ENCODE measurements at regions not wholly inside any gene's neighbourhood (a gene's known extent, or its start where the extent isn't known, plus 50 kb on each side); places are given as distances from the start of the nearest gene placed in this dataset.
A peak's percentile ranks its signal among the peaks of the same experiment; 100 is the strongest.

DNA sequence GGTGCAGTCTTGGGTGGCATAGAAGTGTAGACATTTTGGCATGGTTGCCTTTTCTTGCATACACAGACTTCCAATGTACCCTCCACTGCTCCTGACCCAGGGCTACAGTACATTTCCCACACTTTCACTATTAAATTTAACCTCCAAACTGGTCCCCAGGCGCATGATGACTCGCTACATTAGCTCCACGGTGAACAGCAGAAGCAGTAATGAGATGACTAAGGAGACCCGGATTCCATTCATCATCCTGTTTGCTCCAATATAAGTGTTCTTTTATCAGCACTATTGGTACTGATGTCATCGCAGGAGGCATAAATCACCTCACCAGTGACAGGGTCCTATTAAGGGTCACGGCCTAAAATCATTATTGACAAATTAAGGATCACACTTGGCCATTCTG lies 316.5 kb downstream of the EN1 start:
- Histone ChIP-seq H3K9me3 (ENCODE audit: low read depth) (no peaks in the 10 kb centered on the region), H3K4me3 (no peak overlapping the region), H3K27me3 (no peaks in the 10 kb centered on the region), H3K27ac (no peak overlapping the region), H3K4me1 (ENCODE audit: low read depth) (no peaks in the 10 kb centered on the region), H3K36me3 (no peaks in the 10 kb centered on the region)
- peak in 1 of 2 donors; percentile 5 for DNase-seq (ENCODE audit: low read depth in 1 of 2, low spot score in 1 of 2)
- TF ChIP-seq, protein P1, sequence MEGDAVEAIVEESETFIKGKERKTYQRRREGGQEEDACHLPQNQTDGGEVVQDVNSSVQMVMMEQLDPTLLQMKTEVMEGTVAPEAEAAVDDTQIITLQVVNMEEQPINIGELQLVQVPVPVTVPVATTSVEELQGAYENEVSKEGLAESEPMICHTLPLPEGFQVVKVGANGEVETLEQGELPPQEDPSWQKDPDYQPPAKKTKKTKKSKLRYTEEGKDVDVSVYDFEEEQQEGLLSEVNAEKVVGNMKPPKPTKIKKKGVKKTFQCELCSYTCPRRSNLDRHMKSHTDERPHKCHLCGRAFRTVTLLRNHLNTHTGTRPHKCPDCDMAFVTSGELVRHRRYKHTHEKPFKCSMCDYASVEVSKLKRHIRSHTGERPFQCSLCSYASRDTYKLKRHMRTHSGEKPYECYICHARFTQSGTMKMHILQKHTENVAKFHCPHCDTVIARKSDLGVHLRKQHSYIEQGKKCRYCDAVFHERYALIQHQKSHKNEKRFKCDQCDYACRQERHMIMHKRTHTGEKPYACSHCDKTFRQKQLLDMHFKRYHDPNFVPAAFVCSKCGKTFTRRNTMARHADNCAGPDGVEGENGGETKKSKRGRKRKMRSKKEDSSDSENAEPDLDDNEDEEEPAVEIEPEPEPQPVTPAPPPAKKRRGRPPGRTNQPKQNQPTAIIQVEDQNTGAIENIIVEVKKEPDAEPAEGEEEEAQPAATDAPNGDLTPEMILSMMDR (IDR thresholded peaks at IDR 0.05; ENCODE audit: low read depth, low read length), result no peak

DNA sequence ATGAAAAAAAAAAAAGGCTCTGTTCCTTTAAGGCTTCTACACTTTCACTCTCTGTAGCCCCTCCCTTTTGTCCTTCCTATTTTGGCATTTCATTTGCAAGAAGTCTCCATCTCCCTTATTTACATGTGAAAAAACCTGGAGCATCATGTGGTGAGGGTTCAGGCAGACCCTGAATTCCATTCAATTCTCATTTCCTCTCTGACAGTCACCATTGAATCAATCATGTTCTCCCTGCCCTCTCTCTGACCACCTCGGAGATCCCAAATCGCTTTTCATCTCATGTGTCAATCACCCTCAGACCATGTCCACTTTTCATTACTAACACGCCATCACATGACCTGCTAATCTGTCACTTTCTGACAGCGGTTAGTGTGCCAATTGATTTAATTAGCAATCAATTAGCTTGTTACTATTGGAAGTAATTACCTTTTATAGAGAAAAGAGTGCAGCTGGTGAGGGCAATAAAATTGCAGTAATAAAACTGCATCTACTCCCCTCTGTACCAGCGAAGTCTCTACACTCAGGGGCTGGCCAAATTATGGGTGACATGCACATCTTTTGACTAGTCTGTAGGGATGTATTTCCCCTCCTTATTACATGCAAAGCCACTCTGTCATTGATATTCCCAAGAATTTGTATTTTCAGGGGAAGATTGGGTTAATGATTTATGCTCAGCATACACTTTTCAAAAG lies 317.4 kb downstream of the EN1 start:
- no peak for DNase-seq (ENCODE audit: low read depth in 1 of 2, low spot score in 1 of 2)
- H3K9me3 ChIP-seq (ENCODE audit: low read depth), result no peaks in the 10 kb centered on the region
- H3K4me3 ChIP-seq, result no peak overlapping the region
- H3K27me3 ChIP-seq, result no peaks in the 10 kb centered on the region
- H3K36me3 ChIP-seq, result no peaks in the 10 kb centered on the region
- H3K27ac ChIP-seq, result no peak overlapping the region
- no peaks in the 10 kb centered on the region for H3K4me1 ChIP-seq (ENCODE audit: low read depth)
- TF ChIP-seq, protein P1 (IDR thresholded peaks at IDR 0.05; ENCODE audit: low read depth, low read length), result no peak

DNA sequence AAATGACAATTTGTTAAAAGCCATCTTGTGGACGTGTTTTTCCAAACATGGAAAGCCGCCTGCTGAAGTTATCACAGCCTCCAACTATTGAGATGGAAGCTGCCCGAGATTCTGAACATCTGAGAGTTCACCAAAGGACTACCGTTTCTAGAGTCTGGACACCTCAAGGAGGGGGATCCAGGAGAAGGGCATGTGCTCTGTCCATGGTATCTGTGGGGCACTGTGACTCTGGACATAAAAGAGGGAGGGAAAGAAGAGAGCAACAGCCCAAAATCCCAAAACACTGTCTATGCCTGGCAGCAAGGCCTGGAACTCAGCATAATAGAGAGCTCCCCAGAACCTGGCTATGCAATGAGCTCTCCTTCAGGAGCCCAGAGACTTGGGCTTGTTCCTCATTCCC lies 319.9 kb downstream of the EN1 start:
- H3K9me3 ChIP-seq (ENCODE audit: low read depth), result no peaks in the 10 kb centered on the region
- no peak overlapping the region for H3K4me3 ChIP-seq
- H3K27ac ChIP-seq, result no peak overlapping the region
- no peaks in the 10 kb centered on the region for H3K4me1 ChIP-seq (ENCODE audit: low read depth)
- peak; percentile 5 to 20 for DNase-seq (ENCODE audit: low read depth in 1 of 2, low spot score in 1 of 2)
- H3K36me3 ChIP-seq, result no peaks in the 10 kb centered on the region
- no peaks in the 10 kb centered on the region for H3K27me3 ChIP-seq
- TF ChIP-seq, protein P1 (IDR thresholded peaks at IDR 0.05; ENCODE audit: low read depth, low read length), result no peak

DNA sequence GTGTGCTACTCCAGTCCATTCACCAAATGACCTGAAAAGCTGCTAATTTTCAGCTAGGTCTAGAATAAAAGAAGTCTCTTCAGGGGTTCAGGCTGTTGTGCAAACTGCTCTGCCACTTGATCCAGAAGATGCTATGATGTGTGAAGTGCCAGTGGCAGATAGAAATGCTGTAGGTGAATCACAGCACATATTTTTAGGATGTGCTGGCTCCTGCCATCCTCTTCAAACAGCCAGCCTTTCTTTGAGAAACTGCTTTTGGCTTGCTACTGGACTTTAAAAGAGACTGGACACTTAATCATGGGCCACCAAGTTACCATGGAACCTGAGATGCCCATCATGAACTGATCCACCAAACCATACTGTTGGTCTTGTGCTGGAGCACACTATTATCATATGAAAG lies 322.1 kb downstream of the EN1 start:
- no peak for DNase-seq (ENCODE audit: low read depth in 1 of 2, low spot score in 1 of 2)
- Histone ChIP-seq H3K27ac (no peak overlapping the region), H3K27me3 (no peaks in the 10 kb centered on the region), H3K36me3 (no peaks in the 10 kb centered on the region), H3K4me3 (no peak overlapping the region), H3K9me3 (ENCODE audit: low read depth) (no peaks in the 10 kb centered on the region), H3K4me1 (ENCODE audit: low read depth) (no peaks in the 10 kb centered on the region)
- TF ChIP-seq, protein P1 (IDR thresholded peaks at IDR 0.05; ENCODE audit: low read depth, low read length), result no peak

DNA sequence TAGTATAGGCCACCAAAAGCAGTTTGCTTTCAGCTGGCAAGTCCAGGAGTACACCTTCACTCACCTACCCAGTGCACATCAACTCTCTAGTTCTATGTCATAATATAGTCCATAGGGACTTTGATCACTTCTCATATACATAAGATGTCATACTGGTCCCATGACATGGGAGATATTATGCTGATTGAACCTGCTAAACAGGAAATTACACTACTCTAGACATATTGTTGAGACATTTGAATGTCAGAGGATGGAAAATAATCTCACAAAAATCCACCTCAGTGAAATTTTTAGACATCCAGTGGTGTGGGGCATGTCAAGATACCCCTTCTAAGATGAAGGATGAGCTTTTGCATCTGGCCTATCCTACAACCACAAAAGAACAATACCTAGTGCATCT lies 322.5 kb downstream of the EN1 start:
- TF ChIP-seq, protein P1 (IDR thresholded peaks at IDR 0.05; ENCODE audit: low read depth, low read length), result no peak
- no peak for DNase-seq (ENCODE audit: low read depth in 1 of 2, low spot score in 1 of 2)
- no peaks in the 10 kb centered on the region for H3K27me3 ChIP-seq
- H3K4me3 ChIP-seq, result no peak overlapping the region
- no peaks in the 10 kb centered on the region for H3K4me1 ChIP-seq (ENCODE audit: low read depth)
- no peaks in the 10 kb centered on the region for H3K9me3 ChIP-seq (ENCODE audit: low read depth)
- no peak overlapping the region for H3K27ac ChIP-seq
- H3K36me3 ChIP-seq, result no peaks in the 10 kb centered on the region
